RWPE1 (cell line): ENCODE measurements at regions not wholly inside any gene's neighbourhood (a gene's known extent, or its start where the extent isn't known, plus 50 kb on each side); places are given as distances from the start of the nearest gene placed in this dataset.

Source experiments
- CTCF ChIA-PET: fragments of 350-600 bp; sonication (Branson Sonifier 250); formaldehyde crosslinking; extraction: SDS; loops from one replicate; lab custom pipeline; 2021; lab: Yijun Ruan, JAX
- POLR2A ChIA-PET: fragments of 400-600 bp; formaldehyde crosslinking; extraction: SDS; loops from one replicate; lab custom pipeline; 2020; ENCODE audit warnings: antibody characterized with exemption; ENCODE audit not compliant: low non-redundant PET; lab: Yijun Ruan, JAX
- DNase-seq: peaks from one replicate; pipeline ENCODE4 v3.0.0; 2012; ENCODE audit warnings: low spot score
- H3K27ac ChIP-seq: fragments of 450-650 bp; 2 replicates; pipeline ENCODE4 v1.5.1; 2017
- CTCF ChIP-seq: fragments of 450-650 bp; conservative IDR thresholded peaks from 2 replicates; pipeline ENCODE4 v1.5.1; 2017; ENCODE audit warnings: low read depth, mild to moderate bottlenecking

- POLR2A ChIA-PET: no interaction called here
- no peak for DNase-seq
- TF ChIP-seq CTCF: no peak
- H3K27ac ChIP-seq: no peak overlapping the region
- CTCF ChIA-PET: no interaction called here
Observed at GRCh38 chr13:79806821-79807220, 325.9 kb downstream of the NDFIP2 start.

GRCh38 chr13:79805317-79805716, 324.4 kb downstream of the NDFIP2 start:
- CTCF ChIA-PET: interaction anchor here (0.7 kb wide), 1 partner anchor 426 kb away, joined by 3 read pairs; no protein-coding TSS in a partner anchor
- DNase-seq: no peak
- no peak for TF ChIP-seq CTCF
- no peak overlapping the region for H3K27ac ChIP-seq
- POLR2A ChIA-PET: no interaction called here

- H3K27ac ChIP-seq: no peak overlapping the region
- POLR2A ChIA-PET: no interaction called here
Observed at GRCh38 chr13:79803989-79804388, 323.0 kb downstream of the NDFIP2 start.

GRCh38 chr13:79803296-79803695, 322.3 kb downstream of the NDFIP2 start:
- CTCF ChIA-PET: no interaction called here
- no peak overlapping the region for H3K27ac ChIP-seq
- TF ChIP-seq CTCF: no peak
- POLR2A ChIA-PET: no interaction called here
- no peak for DNase-seq

More at GRCh38 chr13:79803989-79804388, 323.0 kb downstream of the NDFIP2 start:
- no peak for DNase-seq
- CTCF ChIA-PET: no interaction called here
- TF ChIP-seq CTCF: no peak

GRCh38 chr13:79802389-79803085, 321.6 kb downstream of the NDFIP2 start:
- no peak overlapping the region for H3K27ac ChIP-seq
- DNase-seq: no peak
- ChIA-PET POLR2A (no interaction called here), CTCF (no interaction called here)
- TF ChIP-seq CTCF: no peak

- no peak overlapping the region for H3K27ac ChIP-seq
- DNase-seq: no peak
- ChIA-PET POLR2A (no interaction called here), CTCF (no interaction called here)
- TF ChIP-seq CTCF: no peak
Observed at GRCh38 chr13:79799059-79799867, 318.3 kb downstream of the NDFIP2 start.
